ENCODE measurements at regions not wholly inside any gene's neighbourhood (a gene's known extent, or its start where the extent isn't known, plus 50 kb on each side); places are given as distances from the start of the nearest gene placed in this dataset.
"Not testable (repeated sequence)": the region's sequence is repeated elsewhere in the genome, so short reads cannot be mapped to it uniquely, and the experiment has no call there.

GRCh38 chr14:27228053-27228452, 630.2 kb upstream of the NOVA1 start:
- DNase-seq (ENCODE audit: low read depth, low spot score) = no peak

- DNase-seq (ENCODE audit: low read depth, low spot score) = no peak
Observed at GRCh38 chr14:27234331-27234730, 636.5 kb upstream of the NOVA1 start.

- DNase-seq (ENCODE audit: low read depth, low spot score) = no peak
Observed at GRCh38 chr14:27236601-27237000, 638.8 kb upstream of the NOVA1 start.

GRCh38 chr14:27242874-27243273, 645.0 kb upstream of the NOVA1 start:
- no peak for DNase-seq (ENCODE audit: low read depth, low spot score)

- no peak for DNase-seq (ENCODE audit: low read depth, low spot score)
Observed at GRCh38 chr14:27243365-27243764, 645.5 kb upstream of the NOVA1 start.

- no peak for DNase-seq (ENCODE audit: low read depth, low spot score)
Observed at GRCh38 chr14:27245947-27246346, 648.1 kb upstream of the NOVA1 start.

GRCh38 chr14:27253966-27254365, 656.1 kb upstream of the NOVA1 start:
- no peak for DNase-seq (ENCODE audit: low read depth, low spot score)

- no peak for DNase-seq (ENCODE audit: low read depth, low spot score)
Observed at GRCh38 chr14:27256805-27257204, 659.0 kb upstream of the NOVA1 start.

- no peak for DNase-seq (ENCODE audit: low read depth, low spot score)
Observed at GRCh38 chr14:27267876-27268275, 670.0 kb upstream of the NOVA1 start.

- no peak for DNase-seq (ENCODE audit: low read depth, low spot score)
Observed at GRCh38 chr14:27270716-27271115, 672.9 kb upstream of the NOVA1 start.

GRCh38 chr14:27278341-27278740, 680.5 kb upstream of the NOVA1 start:
- DNase-seq (ENCODE audit: low read depth, low spot score) = no peak

GRCh38 chr14:27305441-27305945, 707.7 kb upstream of the NOVA1 start:
- no peak for DNase-seq (ENCODE audit: low read depth, low spot score)

GRCh38 chr14:27312730-27313129, 714.9 kb upstream of the NOVA1 start:
- not testable (repeated sequence) for DNase-seq (ENCODE audit: low read depth, low spot score)

GRCh38 chr14:27314231-27314630, 716.4 kb upstream of the NOVA1 start:
- DNase-seq (ENCODE audit: low read depth, low spot score) = no peak

- DNase-seq (ENCODE audit: low read depth, low spot score) = no peak
Observed at GRCh38 chr14:27315477-27315876, 717.6 kb upstream of the NOVA1 start.

- DNase-seq (ENCODE audit: low read depth, low spot score) = no peak
Observed at GRCh38 chr14:27315947-27316346, 718.1 kb upstream of the NOVA1 start.

GRCh38 chr14:27318774-27319420, 721.1 kb upstream of the NOVA1 start:
- DNase-seq (ENCODE audit: low read depth, low spot score) = no peak

GRCh38 chr14:27320261-27320660, 722.4 kb upstream of the NOVA1 start:
- DNase-seq (ENCODE audit: low read depth, low spot score) = no peak

- no peak for DNase-seq (ENCODE audit: low read depth, low spot score)
Observed at GRCh38 chr14:27327095-27327494, 729.3 kb upstream of the NOVA1 start.

GRCh38 chr14:27338012-27338411, 740.2 kb upstream of the NOVA1 start:
- DNase-seq (ENCODE audit: low read depth, low spot score) = no peak

- DNase-seq (ENCODE audit: low read depth, low spot score) = not testable (repeated sequence)
Observed at GRCh38 chr14:27363036-27363435, 765.2 kb upstream of the NOVA1 start.

GRCh38 chr14:27366596-27366995, 768.8 kb upstream of the NOVA1 start:
- no peak for DNase-seq (ENCODE audit: low read depth, low spot score)

GRCh38 chr14:27367345-27367744, 769.5 kb upstream of the NOVA1 start:
- no peak for DNase-seq (ENCODE audit: low read depth, low spot score)

GRCh38 chr14:27370074-27370473, 772.2 kb upstream of the NOVA1 start:
- DNase-seq (ENCODE audit: low read depth, low spot score) = no peak
